HL-60 (cell line): ENCODE measurements at regions not wholly inside any gene's neighbourhood (a gene's known extent, or its start where the extent isn't known, plus 50 kb on each side); places are given as distances from the start of the nearest gene placed in this dataset.

Experiments
- GABPA ChIP-seq: IDR thresholded peaks from 2 replicates; pipeline ENCODE4 v1.6.1; 2012; ENCODE audit warnings: low read depth
- POLR2AphosphoS5 ChIP-seq: IDR thresholded peaks from 2 replicates; pipeline ENCODE4 v1.6.1; 2012; ENCODE audit warnings: low read depth
- TF ChIP-seq, protein P1 (sequence below): IDR thresholded peaks from one replicate; pipeline ENCODE4 v1.5.1; 2011; ENCODE audit warnings: low read length, control low read depth, inconsistent platforms; ENCODE audit not compliant: insufficient read depth
- TF ChIP-seq, protein P2 (sequence below): IDR thresholded peaks from 2 replicates; pipeline ENCODE4 v1.6.1; 2012; ENCODE audit warnings: low read depth; ENCODE audit not compliant: insufficient replicate concordance

DNA sequence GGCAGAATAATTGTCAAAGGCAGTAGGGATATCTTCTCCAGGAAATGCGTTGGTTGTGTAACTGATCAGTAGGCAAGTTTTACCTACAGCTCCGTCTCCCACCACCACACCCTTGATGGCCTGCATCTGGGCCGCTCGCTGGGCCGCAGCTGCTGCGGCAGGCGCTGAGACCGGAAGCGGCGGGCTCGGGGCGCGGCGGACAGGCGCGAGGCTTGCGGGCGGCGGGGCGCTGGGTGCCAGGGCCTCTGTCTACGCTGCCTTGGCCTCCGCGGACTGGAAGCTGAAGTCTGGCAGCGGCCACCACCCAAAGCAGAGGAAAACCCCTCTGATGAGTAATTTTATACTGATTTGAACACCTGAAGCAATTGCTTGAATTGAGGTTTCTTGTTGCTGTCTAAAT, 124.2 kb upstream of the ZIC3 start:
- TF ChIP-seq, protein P1, sequence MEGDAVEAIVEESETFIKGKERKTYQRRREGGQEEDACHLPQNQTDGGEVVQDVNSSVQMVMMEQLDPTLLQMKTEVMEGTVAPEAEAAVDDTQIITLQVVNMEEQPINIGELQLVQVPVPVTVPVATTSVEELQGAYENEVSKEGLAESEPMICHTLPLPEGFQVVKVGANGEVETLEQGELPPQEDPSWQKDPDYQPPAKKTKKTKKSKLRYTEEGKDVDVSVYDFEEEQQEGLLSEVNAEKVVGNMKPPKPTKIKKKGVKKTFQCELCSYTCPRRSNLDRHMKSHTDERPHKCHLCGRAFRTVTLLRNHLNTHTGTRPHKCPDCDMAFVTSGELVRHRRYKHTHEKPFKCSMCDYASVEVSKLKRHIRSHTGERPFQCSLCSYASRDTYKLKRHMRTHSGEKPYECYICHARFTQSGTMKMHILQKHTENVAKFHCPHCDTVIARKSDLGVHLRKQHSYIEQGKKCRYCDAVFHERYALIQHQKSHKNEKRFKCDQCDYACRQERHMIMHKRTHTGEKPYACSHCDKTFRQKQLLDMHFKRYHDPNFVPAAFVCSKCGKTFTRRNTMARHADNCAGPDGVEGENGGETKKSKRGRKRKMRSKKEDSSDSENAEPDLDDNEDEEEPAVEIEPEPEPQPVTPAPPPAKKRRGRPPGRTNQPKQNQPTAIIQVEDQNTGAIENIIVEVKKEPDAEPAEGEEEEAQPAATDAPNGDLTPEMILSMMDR = no peak
- TF ChIP-seq GABPA (no peak), POLR2AphosphoS5 (no peak)
- TF ChIP-seq, protein P2, sequence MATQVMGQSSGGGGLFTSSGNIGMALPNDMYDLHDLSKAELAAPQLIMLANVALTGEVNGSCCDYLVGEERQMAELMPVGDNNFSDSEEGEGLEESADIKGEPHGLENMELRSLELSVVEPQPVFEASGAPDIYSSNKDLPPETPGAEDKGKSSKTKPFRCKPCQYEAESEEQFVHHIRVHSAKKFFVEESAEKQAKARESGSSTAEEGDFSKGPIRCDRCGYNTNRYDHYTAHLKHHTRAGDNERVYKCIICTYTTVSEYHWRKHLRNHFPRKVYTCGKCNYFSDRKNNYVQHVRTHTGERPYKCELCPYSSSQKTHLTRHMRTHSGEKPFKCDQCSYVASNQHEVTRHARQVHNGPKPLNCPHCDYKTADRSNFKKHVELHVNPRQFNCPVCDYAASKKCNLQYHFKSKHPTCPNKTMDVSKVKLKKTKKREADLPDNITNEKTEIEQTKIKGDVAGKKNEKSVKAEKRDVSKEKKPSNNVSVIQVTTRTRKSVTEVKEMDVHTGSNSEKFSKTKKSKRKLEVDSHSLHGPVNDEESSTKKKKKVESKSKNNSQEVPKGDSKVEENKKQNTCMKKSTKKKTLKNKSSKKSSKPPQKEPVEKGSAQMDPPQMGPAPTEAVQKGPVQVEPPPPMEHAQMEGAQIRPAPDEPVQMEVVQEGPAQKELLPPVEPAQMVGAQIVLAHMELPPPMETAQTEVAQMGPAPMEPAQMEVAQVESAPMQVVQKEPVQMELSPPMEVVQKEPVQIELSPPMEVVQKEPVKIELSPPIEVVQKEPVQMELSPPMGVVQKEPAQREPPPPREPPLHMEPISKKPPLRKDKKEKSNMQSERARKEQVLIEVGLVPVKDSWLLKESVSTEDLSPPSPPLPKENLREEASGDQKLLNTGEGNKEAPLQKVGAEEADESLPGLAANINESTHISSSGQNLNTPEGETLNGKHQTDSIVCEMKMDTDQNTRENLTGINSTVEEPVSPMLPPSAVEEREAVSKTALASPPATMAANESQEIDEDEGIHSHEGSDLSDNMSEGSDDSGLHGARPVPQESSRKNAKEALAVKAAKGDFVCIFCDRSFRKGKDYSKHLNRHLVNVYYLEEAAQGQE = no peak
